ENCODE measurements at regions not wholly inside any gene's neighbourhood (a gene's known extent, or its start where the extent isn't known, plus 50 kb on each side); places are given as distances from the start of the nearest gene placed in this dataset.

DNA sequence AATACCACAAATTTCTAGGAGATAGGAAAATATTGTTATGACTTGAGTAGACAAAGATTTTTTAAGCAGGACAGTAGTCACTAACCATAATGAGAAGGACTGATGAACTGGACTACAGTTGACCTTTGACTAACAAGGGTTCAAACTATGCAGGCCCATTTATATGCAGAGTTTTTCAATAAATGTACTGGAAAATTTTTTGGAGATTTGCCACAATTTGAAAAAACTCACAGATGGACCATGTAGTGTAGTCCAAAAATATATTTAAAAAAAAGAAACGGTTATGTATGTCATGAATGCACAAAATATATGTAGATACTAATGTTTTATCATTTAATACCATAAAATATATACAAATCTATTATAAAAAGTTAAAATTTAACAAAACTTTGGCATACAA is 151.8 kb downstream of the LRRN1 start:
- TF ChIP-seq EZH2phosphoT487 (IDR thresholded peaks at IDR 0.05; ENCODE audit: insufficient read depth, low read depth), result no peak
- TF ChIP-seq EZH2 (IDR thresholded peaks at IDR 0.05; ENCODE audit: insufficient read depth, poor library complexity, severe bottlenecking), result no peak

Measured in GM23248 (cell line).